H1 (cell line): ENCODE measurements at regions not wholly inside any gene's neighbourhood (a gene's known extent, or its start where the extent isn't known, plus 50 kb on each side); places are given as distances from the start of the nearest gene placed in this dataset.

ENCODE experiments used
- CTCF ChIP-seq, 3 experiments: IDR thresholded peaks; 1 replicate in 2 of 3; 2 replicates in 1 of 3; pipeline versions ENCODE4 v1.5.1 to v1.6.1; 2011; ENCODE audit warnings: low read length in 3 of 3, mild to moderate bottlenecking in 3 of 3, inconsistent platforms in 2 of 3, low read depth in 1 of 3, moderate library complexity in 1 of 3; ENCODE audit not compliant: insufficient read depth in 1 of 3; ENCODE audit errors: control extremely low read depth in 1 of 3
- EP300 ChIP-seq, 2 experiments: IDR thresholded peaks; 1 replicate in 1 of 2; 2 replicates in 1 of 2; pipeline ENCODE4 v1.6.1; 2011 to 2012; ENCODE audit warnings: low read depth in 2 of 2, low read length in 2 of 2, mild to moderate bottlenecking in 2 of 2, borderline replicate concordance in 1 of 2, inconsistent platforms in 1 of 2, moderate library complexity in 1 of 2
- JUND ChIP-seq: IDR thresholded peaks from 2 replicates; pipeline ENCODE4 v1.6.1; 2011; ENCODE audit warnings: mild to moderate bottlenecking, improper control_type of control experiment, low read length
- MAFK ChIP-seq: IDR thresholded peaks from 2 replicates; pipeline ENCODE4 v1.6.1; 2012; ENCODE audit warnings: low read depth, mild to moderate bottlenecking, improper control_type of control experiment, low read length
- POLR2A ChIP-seq, 2 experiments: IDR thresholded peaks; 1 replicate in 1 of 2; 2 replicates in 1 of 2; pipeline ENCODE4 v1.6.1; 2011; ENCODE audit warnings: low read depth in 2 of 2, low read length in 2 of 2, mild to moderate bottlenecking in 2 of 2; ENCODE audit errors: control extremely low read depth in 1 of 2
- TAF1 ChIP-seq: IDR thresholded peaks from 2 replicates; pipeline ENCODE4 v1.6.1; 2011; ENCODE audit warnings: mild to moderate bottlenecking, low read depth, low read length
- TEAD4 ChIP-seq: IDR thresholded peaks from 2 replicates; pipeline ENCODE4 v1.6.1; 2012; ENCODE audit warnings: low read depth, low read length, inconsistent platforms, mixed read lengths

GRCh38 chr6:48021904-48022303 is 89.1 kb downstream of the PTCHD4 start:
- TF ChIP-seq MAFK (no peak), EP300 (IDR thresholded peaks at IDR 0.05; ENCODE audit: borderline replicate concordance in 1 of 2, low read depth in 2 of 2, low read length in 2 of 2) (no peak), POLR2A (IDR thresholded peaks at IDR 0.05; ENCODE audit: control extremely low read depth in 1 of 2, low read depth in 2 of 2, low read length in 2 of 2) (no peak), TAF1 (no peak), CTCF (IDR thresholded peaks at IDR 0.05; ENCODE audit: control extremely low read depth in 1 of 3, insufficient read depth in 1 of 3, low read depth in 1 of 3, low read length in 3 of 3) (no peak), TEAD4 (no peak), JUND (no peak)
